ENCODE measurements at regions not wholly inside any gene's neighbourhood (a gene's known extent, or its start where the extent isn't known, plus 50 kb on each side); places are given as distances from the start of the nearest gene placed in this dataset.

DNA sequence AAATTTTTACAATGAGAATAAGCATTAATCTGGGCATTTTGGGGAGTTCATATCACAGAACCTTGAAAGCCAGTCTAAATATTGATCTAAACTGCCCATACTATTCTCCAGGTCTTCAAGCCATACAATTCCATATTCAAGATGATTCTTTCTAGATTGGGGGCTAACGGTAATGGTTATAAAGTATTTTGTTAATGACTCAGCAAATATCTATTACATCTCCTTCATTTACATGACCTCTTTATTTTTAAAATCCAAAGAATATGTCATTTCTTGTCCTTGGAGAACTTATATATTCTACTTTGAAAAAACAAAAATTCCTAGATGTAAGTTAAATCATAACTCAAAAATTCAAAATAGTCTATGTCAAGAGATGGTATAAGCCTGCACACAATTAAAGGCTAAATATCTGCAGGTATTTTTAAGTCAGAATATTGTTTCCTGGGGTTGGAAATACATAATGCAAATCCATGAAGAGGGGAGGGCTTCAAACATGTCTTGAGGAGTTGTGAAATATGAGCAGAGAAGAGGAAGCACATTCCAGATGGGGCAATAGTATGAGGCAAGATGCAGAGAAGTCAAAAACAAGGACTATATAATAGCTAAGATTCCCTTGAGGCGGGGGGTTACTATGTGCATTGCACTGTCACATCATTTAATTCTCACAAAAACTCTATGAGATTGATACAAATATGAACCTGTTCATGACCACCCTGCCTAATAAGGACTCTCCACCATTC is 526.4 kb downstream of the NR2F1-AS1 start:
- Mint-ChIP-seq H3K36me3 (no peaks in the 10 kb centered on the region), H3K9me3 (peaks cover 0 to 4% of the 10 kb centered on the region in 2 donors), H3K27ac (no peak overlapping the region)
- DNase-seq (ENCODE audit: low spot score in 2 of 2) = no peak
- no peak for ATAC-seq

DNA sequence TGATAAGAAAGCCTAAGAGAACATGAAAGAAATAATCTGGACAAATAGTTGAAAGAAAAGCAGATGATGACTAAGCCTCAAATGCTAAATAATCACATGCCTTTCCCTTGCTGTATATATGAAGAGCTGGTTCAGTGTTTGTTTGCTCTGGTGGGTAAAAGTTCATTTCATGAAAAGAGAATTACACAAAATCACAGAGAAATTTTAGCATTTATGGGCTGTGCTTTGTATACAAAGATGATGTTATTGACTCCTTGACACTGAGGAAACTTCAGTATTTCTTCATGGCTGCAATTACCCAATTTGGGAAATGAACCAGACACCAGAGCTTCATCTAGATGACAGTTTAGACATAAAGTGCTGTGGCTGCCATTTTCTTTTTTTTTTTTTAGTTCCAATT is 527.2 kb downstream of the NR2F1-AS1 start:
- H3K9me3 Mint-ChIP-seq = peaks cover 0 to 4% of the 10 kb centered on the region in 2 donors
- DNase-seq (ENCODE audit: low spot score in 2 of 2) (no peak), ATAC-seq (no peak)
- no peak overlapping the region for H3K27ac Mint-ChIP-seq
- no peaks in the 10 kb centered on the region for H3K36me3 Mint-ChIP-seq

- DNase-seq (ENCODE audit: low spot score in 2 of 2) (no peak), ATAC-seq (no peak)
- Mint-ChIP-seq H3K27ac (no peak overlapping the region), H3K9me3 (no peaks in the 10 kb centered on the region), H3K36me3 (no peaks in the 10 kb centered on the region)
Observed at GRCh38 chr5:93048858-93049257, 532.2 kb downstream of the NR2F1-AS1 start.

DNA sequence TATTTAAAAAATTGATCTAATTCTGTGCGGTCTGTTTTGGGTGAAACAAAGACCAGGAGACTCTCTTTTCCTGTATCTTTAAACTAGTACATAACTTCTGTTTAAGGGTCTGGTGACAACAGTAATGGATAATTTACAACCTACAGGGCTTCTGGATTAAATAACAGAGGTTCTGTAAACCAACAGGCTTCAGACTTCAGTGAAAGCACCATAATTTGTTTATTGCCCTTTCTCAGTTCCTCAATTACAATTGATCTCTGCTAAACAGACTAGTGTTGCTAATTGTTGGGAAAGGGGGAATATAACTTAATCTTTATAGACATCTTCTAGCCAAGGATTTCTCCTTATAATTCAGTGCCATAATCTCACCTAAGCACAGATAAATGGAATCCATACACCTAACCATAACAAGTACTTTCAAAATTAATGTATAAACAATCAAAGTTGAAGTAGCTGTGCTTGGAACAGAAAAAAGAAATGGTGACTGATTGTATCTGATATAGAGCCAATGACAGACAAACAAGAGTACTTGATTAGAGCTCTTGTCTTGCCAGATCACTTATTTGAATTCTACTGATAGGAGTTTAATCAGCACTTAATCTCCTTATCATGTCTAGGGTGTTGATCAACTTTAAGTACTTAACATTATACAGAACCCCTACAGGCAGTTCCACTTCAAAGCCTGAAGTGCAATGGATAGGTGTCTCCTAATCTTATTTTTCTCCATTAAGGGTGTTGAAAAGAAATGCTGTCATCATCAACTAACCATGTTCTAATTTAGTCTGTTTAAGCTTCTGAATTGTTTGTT is 536.0 kb downstream of the NR2F1-AS1 start:
- DNase-seq (ENCODE audit: low spot score in 2 of 2) (no peak), ATAC-seq (no peak)
- H3K27ac Mint-ChIP-seq = no peak overlapping the region
- no peaks in the 10 kb centered on the region for H3K36me3 Mint-ChIP-seq
- no peaks in the 10 kb centered on the region for H3K9me3 Mint-ChIP-seq

GRCh38 chr5:93039888-93040287 is 541.1 kb downstream of the NR2F1-AS1 start:
- no peak for DNase-seq (ENCODE audit: low spot score in 2 of 2)
- no peaks in the 10 kb centered on the region for H3K36me3 Mint-ChIP-seq

DNA sequence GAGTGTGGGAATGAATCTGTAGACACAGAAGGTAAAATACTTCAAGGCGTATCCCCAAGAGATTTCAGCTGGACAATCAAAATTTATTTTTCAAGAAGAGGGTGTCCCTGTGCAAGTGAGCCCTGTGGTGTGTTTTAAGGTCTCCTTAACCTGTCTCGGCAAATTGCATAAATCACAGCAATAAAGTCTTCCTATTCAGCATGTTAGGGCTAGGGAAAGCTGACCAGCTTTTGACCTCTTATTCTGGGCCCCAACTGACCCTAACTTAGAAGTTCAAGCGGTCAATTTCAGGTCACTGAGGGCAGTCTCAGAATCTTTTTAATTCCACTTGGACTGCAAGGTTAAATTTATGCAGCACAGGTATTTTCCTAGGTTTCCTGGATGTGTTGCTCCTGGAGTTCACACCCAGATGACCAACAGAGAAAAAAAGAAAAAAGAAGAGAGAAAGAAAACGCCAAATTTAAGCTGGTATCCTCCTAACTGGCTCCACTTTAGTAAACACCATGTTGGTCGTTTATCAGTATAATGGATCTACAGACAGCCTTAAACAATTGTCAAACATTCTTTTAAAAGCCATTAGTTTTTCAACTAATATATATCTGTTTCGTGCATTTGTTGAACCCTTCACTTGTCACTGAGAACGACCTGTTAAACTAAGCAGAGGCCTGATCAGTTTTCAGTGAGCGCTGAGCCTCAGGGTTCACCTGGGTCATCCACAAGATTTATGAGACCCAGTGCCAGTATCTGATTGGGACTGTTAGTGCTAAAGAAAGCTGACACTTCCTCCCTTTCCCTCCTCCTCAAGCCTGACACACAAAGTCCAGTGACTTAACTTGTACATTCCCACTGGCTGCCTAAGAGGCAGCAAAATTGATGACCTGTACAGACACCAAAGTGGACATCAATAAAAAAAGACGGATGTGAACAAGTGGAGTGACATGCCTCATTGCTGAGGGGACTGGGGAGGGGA is 546.1 kb downstream of the NR2F1-AS1 start:
- DNase-seq (ENCODE audit: low spot score in 2 of 2) = no peak
- Mint-ChIP-seq H3K27ac (no peak overlapping the region), H3K36me3 (peaks cover 0 to 4% of the 10 kb centered on the region in 2 donors), H3K9me3 (peaks cover 4% of the 10 kb centered on the region in 2 donors)
- no peak for ATAC-seq

More at GRCh38 chr5:93039888-93040287, 541.1 kb downstream of the NR2F1-AS1 start:
- H3K27ac Mint-ChIP-seq = no peak overlapping the region
- H3K9me3 Mint-ChIP-seq = no peaks in the 10 kb centered on the region
- ATAC-seq = no peak

- Mint-ChIP-seq H3K9me3 (peaks cover 14 to 20% of the 10 kb centered on the region in 2 donors), H3K27ac (no peak overlapping the region), H3K36me3 (no peaks in the 10 kb centered on the region)
- DNase-seq (ENCODE audit: low spot score in 2 of 2) (no peak), ATAC-seq (no peak)
Observed at GRCh38 chr5:93022796-93023447, 558.1 kb downstream of the NR2F1-AS1 start.

GRCh38 chr5:93022211-93022610 is 558.8 kb downstream of the NR2F1-AS1 start:
- peaks cover 14 to 20% of the 10 kb centered on the region in 2 donors for H3K9me3 Mint-ChIP-seq
- H3K36me3 Mint-ChIP-seq = no peaks in the 10 kb centered on the region
- H3K27ac Mint-ChIP-seq = no peak overlapping the region

DNA sequence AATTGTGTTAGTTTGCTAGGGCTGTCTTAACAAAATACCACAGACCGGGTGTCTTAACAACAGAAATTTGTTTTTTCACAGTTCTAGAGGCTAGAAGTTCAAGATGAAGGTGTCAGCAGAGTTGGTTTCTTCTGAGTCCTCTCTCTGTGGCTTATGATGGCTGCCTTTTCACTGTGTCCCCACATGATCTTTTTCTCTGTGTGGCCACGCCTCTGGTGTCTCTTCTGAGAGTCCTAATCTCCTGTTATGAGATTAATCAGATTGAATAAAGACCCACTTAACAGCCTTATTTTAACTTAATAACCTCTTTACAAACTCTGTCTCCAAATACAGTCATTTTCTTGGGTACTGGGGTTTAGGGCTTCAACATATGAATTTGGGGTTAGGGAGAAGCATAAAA is 561.1 kb downstream of the NR2F1-AS1 start:
- no peak for DNase-seq (ENCODE audit: low spot score in 2 of 2)
- Mint-ChIP-seq H3K9me3 (peaks cover 14 to 16% of the 10 kb centered on the region in 2 donors), H3K36me3 (no peaks in the 10 kb centered on the region), H3K27ac (no peak overlapping the region)
- no peak for ATAC-seq

More at GRCh38 chr5:93022211-93022610, 558.8 kb downstream of the NR2F1-AS1 start:
- DNase-seq (ENCODE audit: low spot score in 2 of 2) (no peak), ATAC-seq (no peak)

GRCh38 chr5:93018461-93018860 is 562.6 kb downstream of the NR2F1-AS1 start:
- ATAC-seq (no peak), DNase-seq (ENCODE audit: low spot score in 2 of 2) (no peak)
- H3K36me3 Mint-ChIP-seq = no peaks in the 10 kb centered on the region
- H3K9me3 Mint-ChIP-seq = peaks cover 10 to 12% of the 10 kb centered on the region in 2 donors
- no peak overlapping the region for H3K27ac Mint-ChIP-seq

- Mint-ChIP-seq H3K27ac (no peak overlapping the region), H3K9me3 (peaks cover 6 to 8% of the 10 kb centered on the region in 2 donors), H3K36me3 (no peaks in the 10 kb centered on the region)
- ATAC-seq = no peak
- no peak for DNase-seq (ENCODE audit: low spot score in 2 of 2)
Observed at GRCh38 chr5:93017849-93018248, 563.2 kb downstream of the NR2F1-AS1 start.

DNA sequence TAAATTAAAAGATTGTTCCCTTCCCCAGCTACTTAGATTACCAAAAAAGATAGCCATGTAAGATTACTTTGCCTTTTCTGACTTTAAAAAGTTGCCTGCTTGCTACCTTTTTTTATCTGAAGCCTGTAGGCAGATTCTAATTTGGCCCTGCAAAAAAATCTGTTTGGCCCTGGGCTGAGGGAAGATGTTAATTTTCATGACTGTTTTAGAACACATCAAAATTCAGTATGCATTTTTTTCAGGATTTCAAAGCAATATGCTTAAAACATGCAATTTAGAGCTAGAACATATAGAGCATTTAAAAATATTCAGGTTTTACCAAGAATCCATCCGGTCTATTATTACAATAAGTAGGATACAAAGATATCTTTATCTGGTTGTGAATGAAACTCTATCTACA is 563.6 kb downstream of the NR2F1-AS1 start:
- H3K36me3 Mint-ChIP-seq = no peaks in the 10 kb centered on the region
- DNase-seq (ENCODE audit: low spot score in 2 of 2) = no peak
- no peak for ATAC-seq
- H3K9me3 Mint-ChIP-seq = peaks cover 6 to 8% of the 10 kb centered on the region in 2 donors
- H3K27ac Mint-ChIP-seq = no peak overlapping the region

GRCh38 chr5:93010616-93011015 is 570.4 kb downstream of the NR2F1-AS1 start:
- ATAC-seq (no peak), DNase-seq (ENCODE audit: low spot score in 2 of 2) (no peak)
- no peak overlapping the region for H3K27ac Mint-ChIP-seq
- peaks cover 4 to 6% of the 10 kb centered on the region in 2 donors for H3K9me3 Mint-ChIP-seq
- H3K36me3 Mint-ChIP-seq = no peaks in the 10 kb centered on the region

DNA sequence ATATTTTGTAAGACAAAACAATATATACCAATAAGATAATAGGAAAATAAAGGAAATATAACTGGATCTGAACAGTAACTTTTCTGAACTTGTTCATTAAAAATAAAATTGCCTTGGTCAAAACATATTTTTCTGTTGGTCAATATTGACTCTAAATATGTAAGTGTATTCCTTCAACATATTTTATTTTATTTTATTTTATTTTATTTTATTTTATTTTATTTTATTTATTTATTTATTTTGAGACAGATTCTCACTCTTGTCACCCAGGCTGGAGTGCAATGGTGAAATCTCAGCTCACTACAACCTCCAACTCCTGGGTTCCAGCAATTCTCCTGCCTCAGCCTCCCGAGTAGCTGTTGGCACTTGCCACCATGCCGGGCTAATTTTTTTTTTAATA is 571.0 kb downstream of the NR2F1-AS1 start:
- Mint-ChIP-seq H3K27ac (no peak overlapping the region), H3K36me3 (no peaks in the 10 kb centered on the region), H3K9me3 (peaks cover 4 to 6% of the 10 kb centered on the region in 2 donors)
- DNase-seq (ENCODE audit: low spot score in 2 of 2) (no peak), ATAC-seq (no peak)

GRCh38 chr5:93008502-93009207 is 572.4 kb downstream of the NR2F1-AS1 start:
- no peaks in the 10 kb centered on the region for H3K9me3 Mint-ChIP-seq
- no peaks in the 10 kb centered on the region for H3K36me3 Mint-ChIP-seq
- DNase-seq (ENCODE audit: low spot score in 2 of 2) (no peak), ATAC-seq (no peak)
- no peak overlapping the region for H3K27ac Mint-ChIP-seq

- ATAC-seq (no peak), DNase-seq (ENCODE audit: low spot score in 2 of 2) (no peak)
- Mint-ChIP-seq H3K27ac (no peak overlapping the region), H3K36me3 (no peaks in the 10 kb centered on the region), H3K9me3 (no peaks in the 10 kb centered on the region)
Observed at GRCh38 chr5:93006915-93007314, 574.1 kb downstream of the NR2F1-AS1 start.

Measured in activated naive CD4-positive, alpha-beta T cell treated with anti-CD3 and anti-CD28 coated beads, Interleukin-2, amount 50 U/mL, for 72 hours (primary cell).